GM19452 (cell line): ENCODE measurements at regions not wholly inside any gene's neighbourhood (a gene's known extent, or its start where the extent isn't known, plus 50 kb on each side); places are given as distances from the start of the nearest gene placed in this dataset.
"Not testable (repeated sequence)": the region's sequence is repeated elsewhere in the genome, so short reads cannot be mapped to it uniquely, and the experiment has no call there.

Experiments
- ATAC-seq: cut with Tn5 transposase; IDR thresholded peaks from one replicate; pipeline ENCODE4 v1.9.1; 2021; ENCODE audit not compliant: unreplicated experiment

- ATAC-seq = no peak
Observed at GRCh38 chr18:39232937-39233336, 1667.3 kb upstream of the CELF4 start.

- no peak for ATAC-seq
Observed at GRCh38 chr18:39232490-39232889, 1666.9 kb upstream of the CELF4 start.

GRCh38 chr18:39230086-39230803, 1664.6 kb upstream of the CELF4 start:
- ATAC-seq = no peak

- not testable (repeated sequence) for ATAC-seq
Observed at GRCh38 chr18:39227769-39228168, 1662.2 kb upstream of the CELF4 start.

- ATAC-seq = no peak
Observed at GRCh38 chr18:39225373-39225772, 1659.8 kb upstream of the CELF4 start.

- no peak for ATAC-seq
Observed at GRCh38 chr18:39223283-39223682, 1657.7 kb upstream of the CELF4 start.

DNA sequence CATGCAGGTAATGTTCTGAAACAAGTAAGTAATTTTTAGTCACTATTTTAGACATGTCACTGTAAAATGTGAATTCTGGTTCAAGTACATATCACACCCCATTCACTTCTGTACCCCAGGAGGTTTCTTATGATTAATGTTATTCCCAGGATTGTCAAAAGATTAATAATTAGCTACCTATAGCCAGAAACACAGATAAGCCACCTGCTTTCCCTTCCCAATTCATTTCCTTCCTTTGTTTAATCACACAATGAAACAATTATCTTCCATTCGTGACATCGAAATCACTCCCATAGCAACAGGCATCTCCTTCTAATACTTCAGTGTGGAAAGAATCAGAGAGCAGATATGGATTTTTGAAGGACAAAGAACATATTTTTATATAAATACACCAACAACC, 1650.3 kb upstream of the CELF4 start:
- ATAC-seq = no peak

DNA sequence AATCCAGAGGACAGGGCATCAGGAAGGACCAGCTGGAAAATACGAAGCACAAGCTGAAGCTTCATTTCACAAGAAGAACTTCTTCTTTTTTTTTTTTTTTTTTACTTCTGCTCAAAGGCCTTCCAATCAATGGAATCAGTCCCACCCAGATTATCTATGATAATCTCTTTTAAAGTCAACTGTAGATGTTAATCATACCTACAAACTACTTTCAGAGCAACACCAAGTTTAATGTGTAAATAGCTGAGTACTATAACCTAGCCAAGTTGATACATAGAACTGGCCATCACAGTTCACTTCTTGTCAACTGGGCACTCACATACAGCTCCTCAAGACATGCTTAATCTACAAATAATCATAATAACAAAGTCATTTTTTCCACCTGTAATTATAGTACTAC, 1645.9 kb upstream of the CELF4 start:
- ATAC-seq = no peak

GRCh38 chr18:39209173-39209572, 1643.6 kb upstream of the CELF4 start:
- ATAC-seq = no peak

DNA sequence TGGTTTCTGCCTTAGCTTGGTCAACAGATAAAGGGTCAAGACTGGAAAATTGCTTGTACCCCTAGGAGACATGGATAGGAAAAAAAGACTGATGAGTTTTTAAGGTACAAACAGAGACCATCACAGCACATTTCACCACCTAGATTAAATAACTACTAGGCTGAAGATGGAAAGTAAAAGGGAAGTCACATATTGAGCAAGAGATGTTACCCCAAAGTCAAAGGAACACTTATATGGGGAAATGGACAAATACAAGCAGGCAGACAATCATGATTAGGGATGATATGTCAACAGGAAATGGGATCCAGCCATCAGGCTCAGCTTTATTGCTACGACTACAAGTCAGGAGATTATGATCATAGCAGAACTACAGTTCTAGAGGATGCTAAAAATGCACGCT, 1643.1 kb upstream of the CELF4 start:
- ATAC-seq = no peak

DNA sequence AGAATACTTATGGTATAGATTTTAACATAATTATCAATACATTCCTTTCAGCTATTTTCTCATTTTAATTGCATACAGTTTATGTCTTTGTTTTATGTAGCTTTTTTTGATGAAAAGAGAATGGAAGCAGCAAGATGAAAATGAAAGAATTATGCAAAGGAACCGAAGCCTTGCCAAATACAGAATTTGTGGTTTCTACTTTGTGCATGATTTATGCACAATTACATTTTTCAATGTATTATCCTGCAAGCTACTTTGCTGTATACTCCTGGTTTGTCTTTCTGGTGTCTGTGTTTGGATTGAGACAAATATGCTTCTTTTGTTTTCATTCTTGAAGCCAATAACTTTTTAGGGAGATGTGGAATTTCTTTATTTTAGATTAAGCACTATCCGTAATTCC, 1642.6 kb upstream of the CELF4 start:
- ATAC-seq = no peak

DNA sequence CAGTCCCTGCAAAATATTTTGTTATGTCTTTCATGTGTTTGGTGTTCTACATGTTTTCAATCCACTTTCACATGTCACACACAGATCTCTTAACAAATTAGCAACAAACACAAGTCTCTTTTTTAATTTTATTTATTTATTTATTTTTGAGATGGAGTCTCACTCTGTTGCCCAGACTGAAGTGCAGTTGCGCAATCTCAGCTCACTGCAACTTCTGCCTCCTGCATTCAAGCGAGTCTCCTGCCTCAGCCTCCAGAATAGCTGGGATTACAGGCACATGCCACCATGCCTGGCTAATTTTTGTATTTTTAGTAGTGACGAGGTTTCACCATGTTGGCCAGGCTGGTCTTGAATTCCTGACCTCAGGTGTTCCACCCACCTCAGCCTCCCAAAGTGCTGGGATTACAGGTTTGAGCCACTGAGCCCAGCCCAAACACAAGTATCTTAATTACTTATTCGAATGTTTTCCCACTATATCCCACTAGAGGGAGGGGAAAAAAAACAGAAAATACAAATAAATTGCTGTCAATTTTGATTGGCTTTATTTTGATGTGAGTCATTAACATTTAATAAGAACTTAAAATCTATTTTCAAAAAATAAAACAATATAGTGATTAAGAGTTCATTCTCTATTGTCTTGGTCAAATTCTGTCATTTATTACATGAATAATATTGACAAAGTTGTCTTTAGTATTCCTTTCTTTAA, 1641.0 kb upstream of the CELF4 start:
- not testable (repeated sequence) for ATAC-seq

DNA sequence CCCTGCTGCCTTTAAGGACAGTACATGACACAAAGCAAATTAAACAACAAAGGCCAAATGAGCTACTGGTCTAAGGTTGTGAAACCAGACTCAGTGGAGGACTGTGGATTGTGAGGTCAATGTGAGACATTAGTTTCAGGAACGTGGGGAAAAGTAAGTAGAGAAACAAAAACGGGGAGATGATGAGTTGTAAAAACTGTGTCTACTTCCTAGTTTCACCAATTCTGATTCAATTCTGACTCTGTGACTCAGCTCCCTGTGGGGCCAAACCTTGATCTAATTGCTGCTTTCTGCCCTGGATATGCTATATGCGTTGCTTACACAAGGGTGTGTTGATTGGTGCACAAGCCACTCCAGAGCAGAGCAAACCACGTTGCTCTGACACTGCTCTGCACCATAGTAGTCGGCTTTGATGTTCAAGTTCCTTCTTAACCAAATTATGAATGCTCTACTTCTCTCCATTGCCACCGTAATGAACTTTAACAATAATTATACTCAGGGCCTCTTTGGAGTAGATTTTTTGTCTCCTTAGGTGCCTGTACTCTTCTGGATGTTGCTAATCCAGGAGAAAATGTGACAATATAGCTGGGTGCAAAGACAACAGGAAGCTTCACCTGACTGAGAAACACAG, 1640.1 kb upstream of the CELF4 start:
- no peak for ATAC-seq

DNA sequence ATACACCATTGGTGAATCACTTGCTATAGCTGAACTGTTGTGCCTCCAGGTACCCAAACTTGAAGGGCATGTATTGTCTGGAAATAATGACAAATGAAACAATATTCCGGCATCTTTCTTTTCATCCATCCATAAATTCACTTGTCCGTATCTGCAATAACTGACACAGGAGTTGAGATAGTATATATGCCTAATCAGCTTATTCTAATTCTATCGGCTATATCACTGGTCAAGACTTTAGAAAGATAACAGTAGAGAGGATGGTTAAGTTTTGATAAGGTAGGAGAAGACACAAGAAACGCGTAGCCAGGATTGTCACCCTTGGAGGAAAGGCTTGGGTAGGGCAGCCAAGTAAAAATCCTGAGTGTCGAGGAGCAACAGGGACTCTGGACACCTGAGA, 1634.6 kb upstream of the CELF4 start:
- no peak for ATAC-seq

DNA sequence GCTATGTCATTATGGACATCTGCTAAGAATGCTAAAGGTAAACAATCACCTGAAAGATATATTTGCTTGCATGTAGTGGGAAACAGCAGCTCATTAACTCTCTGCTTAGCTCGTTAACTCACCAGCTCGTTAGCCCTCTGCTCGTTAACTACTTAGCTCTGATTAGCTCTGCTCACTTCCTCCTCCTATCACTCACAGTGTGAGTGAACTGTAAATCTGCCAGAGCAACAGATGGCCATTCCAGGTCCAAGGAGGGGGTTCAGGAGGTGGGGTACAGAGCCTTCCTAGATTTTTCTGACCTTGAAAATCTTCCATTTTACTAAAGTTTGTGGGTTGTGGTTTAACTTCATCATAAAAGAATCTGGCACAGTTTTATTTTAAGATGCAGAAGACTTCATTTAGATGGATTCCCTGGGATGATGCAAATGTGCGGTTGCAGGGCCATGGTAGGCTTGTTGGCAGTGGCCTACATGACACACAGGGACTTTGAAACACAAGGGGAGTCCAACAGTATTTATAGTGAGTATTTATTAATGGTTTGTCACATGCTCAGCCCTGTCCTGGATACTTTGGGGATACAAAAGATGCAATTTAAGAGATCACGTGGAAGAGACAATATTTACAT, 1633.7 kb upstream of the CELF4 start:
- ATAC-seq = no peak

GRCh38 chr18:39198376-39198775, 1632.8 kb upstream of the CELF4 start:
- no peak for ATAC-seq

- no peak for ATAC-seq
Observed at GRCh38 chr18:39191931-39192330, 1626.3 kb upstream of the CELF4 start.

DNA sequence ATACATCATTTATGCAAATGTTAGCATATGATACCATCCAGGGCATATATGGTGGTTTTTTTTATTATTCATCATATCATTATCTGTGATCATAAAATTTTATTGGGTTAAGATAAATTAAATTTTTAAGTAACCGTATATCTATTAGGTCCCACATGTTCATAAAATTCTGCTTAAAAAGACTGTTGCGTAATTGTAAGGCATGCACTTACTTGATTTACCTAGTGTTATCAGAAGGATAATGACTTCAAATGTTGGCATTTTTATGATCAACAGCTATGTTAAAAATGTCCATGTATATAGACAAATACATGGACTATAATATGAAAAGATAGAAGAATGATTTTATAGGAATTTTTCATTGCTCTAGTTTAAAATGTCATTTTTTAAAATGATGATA, 1625.5 kb upstream of the CELF4 start:
- ATAC-seq = no peak

GRCh38 chr18:39190508-39190907, 1624.9 kb upstream of the CELF4 start:
- ATAC-seq = no peak

DNA sequence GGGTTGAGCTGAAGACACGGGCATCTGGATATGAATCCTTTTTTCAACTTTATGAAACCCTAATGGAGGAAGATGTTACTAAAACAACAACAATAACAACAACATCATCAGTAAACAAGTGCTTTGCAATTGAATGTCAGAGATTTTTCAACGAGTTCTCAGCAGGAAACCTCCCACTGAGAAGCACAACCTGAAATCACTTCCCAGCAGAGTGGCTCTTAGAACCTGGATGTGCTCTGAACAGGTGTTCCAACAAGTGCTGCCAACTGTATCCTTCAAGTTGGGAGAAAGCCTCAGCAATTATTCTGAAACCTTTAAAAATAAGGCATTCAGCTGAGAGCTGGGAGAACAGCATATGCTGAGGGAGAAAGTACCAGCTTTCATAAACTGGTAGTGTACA, 1622.7 kb upstream of the CELF4 start:
- no peak for ATAC-seq

DNA sequence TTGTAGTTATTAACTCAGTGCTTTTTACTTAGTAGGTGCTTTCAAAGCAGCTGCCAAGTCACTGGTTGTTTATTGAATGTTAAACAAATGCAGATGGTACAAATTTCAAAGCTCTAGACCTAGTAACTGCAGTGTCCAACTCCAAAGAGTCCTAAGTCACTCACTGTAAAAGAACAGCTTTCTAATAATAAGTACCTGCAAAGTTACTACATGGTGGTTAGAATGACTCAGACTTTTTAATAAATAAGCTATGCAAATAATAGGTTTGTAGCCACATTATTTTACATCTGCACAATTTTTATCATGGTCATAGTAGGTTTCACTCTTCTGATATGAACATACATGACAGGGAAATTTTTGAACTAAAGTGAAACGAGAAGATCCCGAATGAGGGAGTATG, 1620.4 kb upstream of the CELF4 start:
- ATAC-seq = no peak

GRCh38 chr18:39184176-39184575, 1618.6 kb upstream of the CELF4 start:
- no peak for ATAC-seq
